ENCODE measurements at regions not wholly inside any gene's neighbourhood (a gene's known extent, or its start where the extent isn't known, plus 50 kb on each side); places are given as distances from the start of the nearest gene placed in this dataset.

DNA sequence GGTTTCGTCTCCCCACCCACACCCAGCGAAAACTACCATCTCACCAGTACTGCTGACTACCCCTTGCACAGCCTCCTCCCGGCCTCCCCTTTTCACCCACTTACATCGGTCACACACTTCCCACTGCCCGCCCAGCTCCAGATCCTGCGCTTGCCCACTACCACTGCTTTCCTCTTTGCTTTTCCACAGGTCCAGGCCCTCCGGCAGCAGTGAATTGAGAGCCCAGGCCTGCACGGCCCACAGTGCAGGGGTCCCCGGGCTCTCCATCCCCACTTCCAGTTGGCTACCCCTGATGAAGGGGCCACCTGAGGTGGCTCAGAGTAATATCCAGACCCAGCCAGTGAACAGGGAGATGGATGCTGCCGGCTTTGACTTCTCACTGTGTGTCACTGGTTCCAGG, 120.2 kb upstream of the FSTL4 start:
- no peak for DNase-seq

DNA sequence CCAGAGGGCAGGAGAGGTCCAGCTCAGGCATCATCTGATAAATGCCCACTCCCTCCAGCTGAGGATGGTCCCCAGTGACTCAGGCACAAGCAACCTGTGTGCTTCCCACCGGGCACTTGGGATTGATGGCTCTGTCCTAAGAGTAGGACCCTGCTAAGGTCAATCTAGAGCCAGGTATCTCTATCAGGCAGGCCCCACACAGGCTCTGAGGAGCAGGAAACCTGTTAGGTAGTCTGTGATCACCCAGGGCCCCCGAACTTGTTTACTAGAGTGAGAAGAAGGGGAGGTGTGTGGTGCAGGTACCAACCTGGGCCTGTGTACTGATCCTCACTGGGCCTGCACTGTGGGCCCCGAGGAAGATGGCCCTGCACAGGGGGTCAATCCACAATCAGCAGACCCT, 119.6 kb upstream of the FSTL4 start:
- no peak for DNase-seq

DNA sequence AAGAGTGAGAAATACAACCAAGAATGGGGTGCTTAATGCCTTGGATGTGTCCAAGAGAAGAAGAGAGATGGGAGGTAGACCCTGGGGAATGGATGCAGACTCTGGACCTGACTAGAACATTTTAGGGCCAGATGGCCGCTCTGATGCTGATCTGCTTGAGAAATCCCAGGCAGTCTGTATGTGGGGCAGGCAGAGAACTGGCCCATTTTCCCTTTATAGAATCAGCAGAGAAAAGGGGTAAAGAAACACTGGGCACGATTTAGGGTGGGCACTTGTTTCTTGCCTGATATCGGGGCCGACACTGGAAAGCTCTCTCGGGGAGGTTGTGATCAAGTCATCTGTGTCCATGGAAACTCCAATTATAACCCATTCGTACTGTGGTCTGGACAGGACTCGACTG, 118.5 kb upstream of the FSTL4 start:
- DNase-seq, result no peak

DNA sequence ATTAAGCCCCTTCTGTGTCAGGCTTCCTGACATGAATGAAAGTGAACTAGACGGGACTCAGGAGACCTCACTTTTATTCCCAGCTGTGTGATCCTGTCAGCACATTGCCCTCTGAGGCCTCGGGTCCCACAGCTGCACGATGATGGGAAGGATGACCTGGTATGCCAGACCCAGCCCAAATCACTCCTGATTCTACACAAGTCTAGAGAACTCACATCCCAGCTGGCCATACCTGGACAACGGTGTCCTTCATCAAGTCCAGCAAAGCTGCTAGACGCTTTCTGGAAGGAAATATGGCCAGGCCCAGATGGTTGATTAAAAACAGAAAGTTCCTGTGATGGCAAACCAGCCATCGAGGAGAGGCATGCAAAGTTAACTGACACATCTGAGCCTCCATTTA, 118.0 kb upstream of the FSTL4 start:
- DNase-seq, result no peak

DNA sequence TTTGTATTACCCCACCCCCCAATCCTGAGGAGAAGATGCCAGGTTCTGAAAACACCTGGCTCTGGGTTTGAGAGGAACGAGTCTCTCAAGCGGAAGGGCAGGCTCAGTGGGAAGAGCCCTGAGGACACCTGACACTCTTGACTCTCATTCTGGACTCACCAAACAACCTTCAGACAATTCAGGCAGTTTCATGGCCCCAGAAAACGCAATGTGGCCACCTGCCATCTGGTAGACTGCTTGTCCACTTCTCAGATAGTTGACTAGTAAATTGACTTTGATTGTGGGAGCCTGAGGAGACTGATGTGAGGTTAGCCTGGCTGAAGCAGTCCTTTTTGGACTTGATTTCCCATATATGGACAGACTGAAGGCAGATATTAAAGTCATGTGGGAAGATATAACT, 117.5 kb upstream of the FSTL4 start:
- no peak for DNase-seq

DNA sequence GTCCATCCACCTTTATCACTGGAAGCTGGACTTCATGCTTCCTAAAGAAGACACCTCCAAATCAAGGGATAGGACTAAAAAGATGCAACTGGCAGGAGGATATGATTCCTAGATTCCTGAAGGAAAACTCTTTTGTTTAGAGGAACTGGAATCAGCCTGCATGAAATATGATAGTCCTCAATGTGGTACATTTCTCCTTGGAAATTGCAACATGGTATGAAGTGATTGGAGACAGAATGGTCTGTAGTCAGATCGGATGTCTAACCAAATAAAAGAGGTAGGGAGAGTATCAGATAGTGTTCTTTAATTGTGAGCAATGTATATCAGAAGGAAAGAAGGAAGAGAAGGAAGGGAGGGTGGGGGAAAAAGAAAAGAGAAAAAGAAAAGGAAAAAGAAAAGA, 116.1 kb upstream of the FSTL4 start:
- DNase-seq, result no peak

DNA sequence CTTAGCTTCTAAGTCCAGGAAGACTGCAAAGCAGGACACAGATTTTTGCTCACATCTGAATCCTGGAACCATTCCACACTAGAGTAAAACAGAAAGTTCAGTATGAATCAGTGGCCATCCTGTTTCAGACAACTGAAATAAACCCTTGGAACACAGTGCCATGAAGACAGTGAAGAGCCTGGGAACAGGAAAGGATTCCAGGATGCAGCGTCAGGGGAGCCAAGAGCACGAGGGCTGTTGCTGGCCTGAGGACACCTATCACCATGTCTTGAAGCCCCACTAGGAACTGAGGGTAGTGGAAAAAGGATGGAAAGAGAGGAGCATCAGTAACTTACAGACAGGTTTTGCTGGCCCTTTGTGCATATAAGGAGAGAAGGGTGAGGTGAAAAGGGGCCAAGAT, 115.3 kb upstream of the FSTL4 start:
- DNase-seq, result no peak

DNA sequence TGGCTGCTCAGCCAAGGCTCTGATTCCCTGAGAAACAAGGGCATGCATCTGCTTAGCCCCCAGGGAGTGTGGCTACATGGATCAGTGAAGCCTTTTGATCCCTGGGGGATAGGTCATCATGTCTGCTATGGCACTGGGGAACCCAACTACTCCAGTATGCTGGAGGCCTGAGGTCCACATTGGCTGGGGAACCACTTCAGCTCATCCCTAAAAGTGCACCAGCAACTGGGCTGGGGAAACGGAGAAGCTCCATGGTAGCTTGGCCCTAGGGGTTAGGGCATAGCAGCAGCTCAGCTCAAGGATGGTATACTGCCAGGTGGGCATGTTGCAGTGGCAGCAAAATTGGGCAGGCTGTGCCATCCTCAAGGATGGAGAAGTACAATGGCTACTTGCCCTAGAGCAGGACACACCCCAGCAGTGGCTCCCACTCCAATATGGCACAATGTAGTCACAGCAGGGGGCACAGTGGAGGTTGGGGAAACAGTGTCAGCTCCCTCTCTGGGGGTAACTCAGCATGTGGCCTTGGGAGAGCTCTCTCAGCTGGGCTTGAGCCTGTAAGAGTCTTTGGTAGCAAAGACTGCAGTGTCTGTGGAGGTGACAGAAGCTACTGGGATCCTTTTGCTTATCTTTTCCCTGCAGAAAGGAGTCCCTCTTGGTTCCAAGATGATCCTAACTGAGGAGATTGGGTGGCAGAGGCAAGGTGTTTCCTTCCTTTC, 111.5 kb upstream of the FSTL4 start:
- DNase-seq, result no peak

DNA sequence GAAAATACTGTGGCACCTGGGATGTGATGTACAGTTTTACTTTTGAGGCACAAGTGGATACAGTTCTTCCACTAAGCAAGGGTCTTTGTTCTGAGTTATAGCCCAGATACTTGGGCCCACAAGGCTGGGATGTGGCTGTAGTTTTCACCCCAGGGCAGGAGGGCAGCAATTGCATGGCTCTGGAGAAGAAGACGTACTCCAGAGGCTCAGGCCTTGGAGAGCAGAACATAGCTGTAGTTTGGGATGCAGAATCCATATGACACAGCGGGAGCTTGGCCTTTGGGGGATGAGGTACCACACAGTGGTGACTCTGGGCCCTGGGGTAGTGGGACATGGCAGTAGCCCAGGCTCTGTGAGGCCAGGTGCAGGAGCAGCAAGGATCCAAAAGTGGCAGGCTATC, 110.8 kb upstream of the FSTL4 start:
- DNase-seq, result no peak

DNA sequence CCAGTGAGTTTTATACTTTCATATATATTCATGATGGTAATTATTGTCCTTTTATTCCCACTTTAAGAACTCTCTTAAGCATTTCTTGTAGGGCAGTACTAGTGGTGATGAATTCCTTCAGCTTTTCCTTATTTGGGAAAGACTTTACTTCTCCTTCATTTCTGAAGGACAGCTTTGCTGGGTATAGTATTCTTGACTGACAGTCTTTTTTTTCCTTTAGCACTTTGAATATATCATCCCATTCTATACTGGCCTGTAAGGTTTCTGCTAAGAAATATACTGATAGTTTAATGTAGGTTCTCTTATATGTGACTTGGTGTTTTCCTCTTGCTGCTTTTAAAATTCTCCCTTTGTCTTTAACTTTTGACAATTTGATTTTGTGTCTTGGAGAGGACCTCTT, 109.0 kb upstream of the FSTL4 start:
- no peak for DNase-seq

DNA sequence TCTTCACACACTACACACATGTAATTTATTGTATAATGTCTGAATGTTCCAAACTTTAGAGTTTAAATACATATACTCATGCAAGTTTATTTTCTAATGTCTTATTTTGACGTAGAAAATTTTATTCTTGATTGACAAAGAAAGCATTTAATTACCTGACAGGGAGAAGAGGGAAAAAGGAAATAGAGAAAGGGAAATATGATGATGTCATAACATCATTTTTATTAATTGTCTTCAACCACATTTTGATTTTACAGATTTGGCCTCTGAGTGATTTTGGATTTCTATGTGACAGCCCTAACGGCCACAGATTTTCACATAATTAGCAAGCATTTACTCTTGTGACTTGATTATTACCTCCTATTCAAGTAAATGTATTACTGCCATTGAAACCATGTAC, 106.1 kb upstream of the FSTL4 start:
- DNase-seq, result no peak

DNA sequence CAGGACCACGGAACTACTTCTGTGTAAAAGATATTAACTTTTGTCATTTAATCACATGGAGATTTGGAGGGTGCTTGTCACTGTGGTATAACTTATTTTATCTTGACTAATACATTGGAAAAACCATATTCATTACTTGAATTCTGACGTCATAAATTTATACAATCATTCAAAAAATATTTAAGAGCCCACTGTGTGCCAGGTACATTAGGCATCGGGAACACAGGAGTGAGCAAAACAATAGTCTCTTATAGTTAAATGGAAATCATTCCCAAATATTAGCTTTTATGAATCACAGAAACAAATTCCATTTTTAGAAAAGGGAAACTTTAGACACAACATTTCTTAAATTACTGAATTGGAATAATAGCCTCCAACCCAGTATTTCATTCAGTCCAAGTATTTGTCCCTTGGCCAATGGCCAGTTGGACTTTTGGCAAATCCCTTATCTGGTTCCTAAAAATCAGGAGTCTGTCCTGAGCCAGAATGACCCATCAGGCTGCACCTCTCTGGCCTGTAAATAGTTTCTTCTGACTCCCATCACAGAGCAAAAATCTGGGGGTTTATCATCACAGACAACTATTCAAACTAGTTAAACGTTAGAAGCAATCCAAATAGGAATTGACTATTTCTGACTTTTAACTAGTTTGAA, 104.3 kb upstream of the FSTL4 start:
- no peak for DNase-seq

DNA sequence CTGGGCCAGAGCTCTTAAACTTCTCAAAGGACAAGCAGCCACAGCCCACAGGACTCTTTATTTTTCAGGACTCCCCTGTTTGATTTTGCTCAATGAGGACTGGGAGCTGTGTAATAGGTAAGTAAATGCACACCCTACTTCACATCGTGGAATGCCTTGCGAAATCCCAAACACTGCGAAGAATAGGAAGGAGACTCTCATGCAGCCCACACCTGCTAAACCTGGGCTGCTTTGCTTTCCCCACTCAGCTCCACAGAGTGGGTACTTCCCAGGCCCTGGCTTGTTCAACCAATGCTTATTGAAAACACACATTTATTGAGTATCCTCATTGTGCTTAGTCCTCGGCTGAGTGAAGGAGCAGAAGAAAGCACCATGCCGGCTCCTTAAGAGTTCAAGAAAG, 103.3 kb upstream of the FSTL4 start:
- no peak for DNase-seq

DNA sequence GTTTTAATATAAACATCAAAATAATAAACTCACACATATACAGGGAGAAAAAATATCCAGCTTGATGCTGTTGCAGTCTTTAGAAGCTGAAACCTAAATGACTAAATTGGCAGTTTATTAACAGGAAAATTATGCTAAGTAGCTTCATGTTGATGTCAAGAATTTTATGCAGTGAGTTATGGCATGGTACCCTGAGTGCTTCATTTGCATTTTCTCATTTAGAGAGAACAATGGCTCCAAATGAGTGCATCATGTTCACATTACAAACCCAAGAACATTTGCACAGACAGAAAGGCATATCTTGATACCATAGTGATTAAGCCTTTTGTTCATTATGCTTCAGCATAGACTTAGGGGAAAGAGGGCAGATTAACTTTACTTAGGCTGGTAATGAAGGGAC, 102.9 kb upstream of the FSTL4 start:
- no peak for DNase-seq

DNA sequence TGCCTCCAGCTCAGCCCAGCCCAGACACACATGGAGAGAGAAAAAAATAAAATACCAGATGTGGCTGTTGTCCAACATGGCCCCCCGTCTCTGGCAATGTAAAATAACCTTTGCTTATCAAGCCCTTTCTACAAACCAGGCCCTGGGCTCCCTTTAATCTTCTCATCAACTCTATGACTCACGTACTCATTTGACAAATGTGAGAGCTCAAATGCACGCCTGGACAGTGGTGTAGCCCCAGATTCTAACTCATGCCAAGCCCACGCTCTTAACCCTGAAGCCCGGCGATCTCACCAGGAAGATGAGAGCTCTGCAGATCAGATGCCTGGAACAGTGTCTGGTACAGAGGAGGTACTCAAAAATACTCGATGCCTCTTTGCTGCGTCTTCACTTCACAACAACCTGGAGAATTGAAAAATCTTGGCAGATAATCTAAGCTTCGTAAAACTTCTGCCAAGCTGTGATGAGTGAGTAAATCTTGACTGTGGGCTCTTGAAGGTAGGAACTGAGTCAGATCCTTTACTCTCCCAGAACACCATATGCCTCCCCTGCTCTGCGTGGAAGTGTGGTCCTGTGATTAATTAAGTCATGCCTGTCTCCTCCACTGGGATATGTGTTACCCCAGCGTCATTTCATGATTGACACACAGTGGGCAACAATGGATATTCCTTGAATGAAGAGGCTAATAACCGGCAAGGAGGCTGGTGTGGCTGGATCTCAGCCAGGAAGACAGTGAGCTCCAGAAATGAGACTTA, 102.0 kb upstream of the FSTL4 start:
- DNase-seq, result no peak

DNA sequence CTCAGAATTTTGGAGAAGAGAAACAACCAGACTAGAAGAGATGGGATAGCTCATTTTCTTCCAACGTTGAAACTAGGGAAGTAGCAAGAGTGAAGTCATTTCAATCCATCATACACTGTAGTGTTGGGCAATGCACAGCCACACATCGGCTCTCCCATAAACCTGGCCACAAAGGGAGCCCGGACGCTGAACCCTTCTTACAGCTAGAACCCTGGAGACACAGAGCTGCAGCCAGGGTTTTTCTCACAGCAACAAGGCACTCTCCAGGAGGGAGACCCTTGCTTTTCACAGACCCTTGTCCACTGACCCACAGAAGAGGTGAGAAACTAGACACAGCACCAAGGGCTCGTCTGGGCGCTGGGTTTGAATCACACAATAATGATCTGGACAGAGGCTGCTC, 101.4 kb upstream of the FSTL4 start:
- peak; percentile 3 for DNase-seq

DNA sequence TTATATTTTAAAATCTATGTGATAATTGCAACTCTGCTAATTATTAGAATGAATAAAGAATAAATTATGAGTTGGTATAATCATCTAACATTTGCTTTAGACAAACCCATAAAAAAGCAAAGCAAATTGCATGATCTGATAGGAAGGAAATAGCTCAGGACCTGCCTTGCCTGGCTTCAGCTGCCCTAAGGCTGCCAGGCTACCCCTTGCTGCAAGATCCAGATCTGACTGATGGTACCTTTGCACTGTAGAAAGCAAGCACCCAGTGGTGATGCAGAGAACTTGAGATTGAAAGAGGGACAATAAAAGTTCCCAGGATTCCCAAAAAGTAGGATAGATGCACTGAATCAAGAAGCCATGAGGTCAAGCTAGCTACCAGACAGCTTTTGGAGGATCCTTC, 100.9 kb upstream of the FSTL4 start:
- no peak for DNase-seq

DNA sequence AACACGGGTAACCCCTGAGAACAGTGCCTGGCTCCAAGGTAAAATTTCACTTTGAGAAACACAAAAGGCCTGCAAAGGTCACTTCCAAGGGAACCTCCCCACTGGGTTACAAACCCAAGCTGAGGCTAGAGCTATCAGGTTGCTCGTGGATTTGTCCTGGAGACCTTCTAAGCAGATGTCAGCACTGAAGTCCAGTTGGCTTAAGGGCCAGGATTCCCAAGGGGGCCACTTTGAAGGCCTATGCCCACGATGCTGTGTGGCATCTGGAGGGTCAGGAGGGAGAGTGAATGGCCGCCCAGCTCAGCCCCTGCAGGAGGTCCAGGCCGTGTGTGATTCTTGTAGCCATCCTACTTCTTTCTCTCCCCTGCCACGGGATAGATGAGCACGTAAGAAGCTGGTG, 100.2 kb upstream of the FSTL4 start:
- DNase-seq, result no peak

DNA sequence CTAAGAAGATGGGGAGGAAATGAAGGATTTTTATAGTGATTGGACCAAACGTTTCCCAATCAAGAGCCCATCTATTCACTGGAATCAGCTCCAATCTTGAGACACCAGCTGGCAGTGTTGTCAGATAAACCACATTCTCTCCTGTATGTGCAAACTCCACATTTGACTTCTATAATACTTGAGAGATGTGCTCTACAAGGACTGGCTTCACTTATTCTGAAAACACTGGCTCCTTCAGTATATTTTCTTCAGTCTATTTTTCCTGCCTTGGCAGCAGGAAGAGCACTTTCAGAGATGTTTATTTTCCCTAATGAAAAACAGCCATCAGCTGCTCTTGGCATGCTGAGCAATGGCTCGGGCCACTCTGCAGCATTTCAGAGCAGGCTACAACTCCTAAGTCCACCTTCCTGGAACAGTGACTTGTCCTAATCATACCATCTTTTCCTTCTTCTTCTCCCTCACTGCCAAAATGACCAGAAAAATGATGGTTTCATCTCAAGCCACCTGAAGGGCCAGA, 96.9 kb upstream of the FSTL4 start:
- no peak for DNase-seq

DNA sequence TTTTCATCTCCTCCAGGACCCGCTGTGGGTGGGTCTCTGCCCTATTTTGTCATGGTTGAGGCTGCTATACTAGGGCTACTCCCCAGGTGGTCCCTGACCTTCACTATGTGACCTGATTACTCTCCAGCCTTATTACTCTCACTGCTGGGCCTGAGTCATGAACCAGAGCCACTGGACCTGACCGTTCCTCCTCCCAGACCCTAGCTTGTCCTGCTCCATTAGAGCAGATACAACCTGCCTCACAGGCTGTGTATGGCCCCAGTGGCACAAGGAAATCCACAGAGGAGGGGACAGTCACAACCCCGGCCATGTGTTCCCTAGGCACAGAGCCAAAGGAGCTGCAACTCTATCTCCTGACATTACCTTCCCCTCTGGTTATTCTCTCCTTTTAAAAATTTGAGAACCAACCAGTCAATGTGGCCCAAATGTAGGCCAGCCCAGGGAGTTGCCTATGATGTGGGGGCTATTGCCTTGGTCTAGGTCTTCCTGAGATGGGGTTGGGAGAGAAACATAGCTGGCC, 96.0 kb upstream of the FSTL4 start:
- DNase-seq, result no peak

DNA sequence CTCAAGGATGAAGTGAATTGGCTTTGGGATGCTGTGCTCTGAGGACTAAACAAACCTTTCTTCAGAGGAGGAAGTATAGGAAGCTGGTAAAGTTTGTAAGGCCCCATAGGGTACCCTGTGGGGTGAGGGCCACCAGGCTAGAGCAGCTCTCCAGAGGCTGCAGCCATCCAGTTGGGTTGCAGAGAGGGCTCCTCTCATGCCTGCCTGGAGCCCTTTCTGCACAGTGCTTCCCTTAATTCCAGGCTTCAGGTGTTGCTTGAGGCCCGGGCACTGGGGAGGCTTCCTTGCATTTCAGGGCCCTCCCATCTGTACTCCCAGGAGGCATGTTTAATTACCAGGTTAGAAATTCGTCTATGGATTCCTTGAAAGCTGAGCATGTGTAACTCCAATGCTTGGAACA, 95.3 kb upstream of the FSTL4 start:
- no peak for DNase-seq

DNA sequence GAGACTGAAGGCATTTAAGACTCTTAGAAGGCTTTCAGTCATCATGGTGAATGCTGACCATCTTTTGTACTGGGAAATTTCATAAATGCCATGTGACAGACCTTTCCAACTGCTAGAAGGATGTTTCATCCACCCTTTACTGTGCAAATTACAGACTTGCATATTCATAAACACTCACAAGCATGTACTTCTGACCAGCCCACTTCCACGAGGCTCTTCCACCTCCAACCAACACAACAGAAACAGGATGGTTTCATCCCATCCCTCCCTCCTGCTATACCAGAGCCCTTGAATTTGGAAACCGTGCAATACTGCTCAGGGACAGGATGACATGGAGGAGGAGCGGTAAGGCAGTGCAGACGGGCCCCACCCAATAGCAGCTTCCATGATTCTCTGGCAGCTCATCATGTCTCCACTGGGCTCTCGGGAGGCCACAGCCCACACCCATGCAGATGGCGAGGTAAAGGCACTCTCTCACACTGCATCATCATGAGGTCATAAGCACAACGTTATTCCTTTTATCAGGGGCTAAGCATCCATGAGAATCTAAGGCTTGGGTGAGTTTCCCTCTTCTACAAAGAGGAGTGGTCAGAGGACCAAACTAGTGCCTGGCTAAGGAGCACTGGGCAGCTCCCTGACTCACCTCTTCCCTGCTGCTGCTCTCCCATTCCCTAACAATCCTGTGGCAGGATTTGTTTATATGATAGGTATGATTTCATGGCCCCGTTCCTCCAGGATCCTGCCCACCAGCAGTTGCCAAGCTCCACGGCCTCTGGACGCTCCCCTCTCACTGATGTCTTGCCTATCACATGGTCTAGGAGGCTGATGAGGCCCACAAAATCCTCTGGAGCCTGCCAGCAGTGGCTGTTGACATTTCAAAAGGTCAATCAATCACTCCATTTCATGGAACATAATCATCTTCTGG, 94.4 kb upstream of the FSTL4 start:
- DNase-seq, result no peak

DNA sequence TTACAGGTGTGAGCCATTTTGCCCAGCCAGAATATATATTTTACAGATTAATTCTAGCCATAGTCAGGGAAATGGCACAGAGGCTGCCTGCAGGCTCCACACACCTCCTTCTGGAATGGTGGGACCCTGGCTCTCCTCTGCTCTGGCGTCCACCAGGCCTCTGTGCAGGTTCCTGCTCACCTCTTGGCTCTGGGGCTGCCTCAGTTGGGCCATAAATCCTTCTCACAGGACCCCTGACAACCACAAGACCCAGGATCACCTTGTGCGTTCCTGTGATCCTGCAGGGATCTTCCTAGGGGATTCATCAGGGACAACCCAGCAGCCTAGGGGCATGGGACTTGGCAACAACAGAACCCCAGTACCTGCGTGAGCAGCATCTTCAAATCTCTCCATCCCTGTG, 93.0 kb upstream of the FSTL4 start:
- no peak for DNase-seq

All from suppressor macrophage treated with lipopolysaccharide for 4 hours (primary cell).